H1 (cell line): ENCODE measurements at regions not wholly inside any gene's neighbourhood (a gene's known extent, or its start where the extent isn't known, plus 50 kb on each side); places are given as distances from the start of the nearest gene placed in this dataset.

Source experiments
- CTCF ChIA-PET: fragments of 300-600 bp; sonication (Branson Sonifier 250); formaldehyde crosslinking; loops from one replicate; lab custom pipeline; 2021; ENCODE audit not compliant: partially characterized antibody; lab: Charles Lee
- POLR2A ChIA-PET: fragments of 300-600 bp; sonication (Branson Sonifier 250); formaldehyde crosslinking; loops from one replicate; lab custom pipeline; 2021; ENCODE audit warnings: inconsistent platforms; ENCODE audit not compliant: partially characterized antibody; lab: Charles Lee
- DNase-seq, 2 experiments: peaks; one replicate each; pipeline versions ENCODE4 v3.0.0 to v3.0.0-alpha.2; 2010 to 2022; ENCODE audit warnings: low spot score in 2 of 2, low read depth in 1 of 2, mixed read lengths in 1 of 2
- FAIRE-seq: peaks from 2 replicates; lab custom pipeline; 2011; peaks lifted over from hg19 to GRCh38; lab: Jason Lieb, UNC
- H2AFZ ChIP-seq: 2 replicates; pipeline ENCODE4 v1.8.1; 2012; ENCODE audit warnings: low read length, inconsistent platforms
- H2AK5ac ChIP-seq: 2 replicates; pipeline ENCODE4 v1.6.1; 2013; ENCODE audit warnings: low read depth, low read length
- H2BK120ac ChIP-seq: replicated peaks from 2 replicates; pipeline ENCODE3; 2013; ENCODE audit warnings: low read depth, low read length, inconsistent platforms
- H2BK12ac ChIP-seq: 2 replicates; pipeline ENCODE4 v1.6.1; 2013; ENCODE audit warnings: low read depth, low read length
- H2BK15ac ChIP-seq: 2 replicates; pipeline ENCODE4 v1.6.1; 2013; ENCODE audit warnings: low read length
- H2BK20ac ChIP-seq: 2 replicates; pipeline ENCODE4 v1.6.1; 2013; ENCODE audit warnings: low read length
- H2BK5ac ChIP-seq: 2 replicates; pipeline ENCODE4 v1.6.1; 2013; ENCODE audit warnings: low read depth, low read length
- H3K14ac ChIP-seq: 2 replicates; pipeline ENCODE4 v1.6.1; 2013; ENCODE audit warnings: inconsistent platforms; ENCODE audit not compliant: insufficient read length
- H3K18ac ChIP-seq: 2 replicates; pipeline ENCODE4 v1.6.1; 2013; ENCODE audit warnings: low read length; ENCODE audit errors: extremely low read depth
- H3K23ac ChIP-seq: 2 replicates; pipeline ENCODE4 v1.6.1; 2013; ENCODE audit warnings: inconsistent platforms; ENCODE audit not compliant: insufficient read length
- H3K23me2 ChIP-seq: 2 replicates; pipeline ENCODE4 v1.6.1; 2013; ENCODE audit warnings: low read depth, low read length
- H3K27ac ChIP-seq: 2 replicates; pipeline ENCODE4 v1.6.1; 2011; ENCODE audit warnings: low read depth, low read length, inconsistent platforms
- H3K27me3 ChIP-seq, 4 experiments: replicated peaks in 1 of 4; 1 replicate in 1 of 4; 2 replicates in 3 of 4; pipeline versions ENCODE4 v1.6.1 to v1.8.1; 2011 to 2013; ENCODE audit warnings: low read length in 3 of 4, mild to moderate bottlenecking in 3 of 4, inconsistent platforms in 2 of 4, mixed read lengths in 2 of 4, moderate library complexity in 1 of 4; ENCODE audit not compliant: control insufficient read depth in 3 of 4, insufficient read depth in 3 of 4; ENCODE audit errors: extremely low read depth in 1 of 4
- H3K36me3 ChIP-seq, 4 experiments: 2 replicates each; pipeline versions ENCODE4 v1.6.1 to v1.8.1; 2011 to 2013; ENCODE audit warnings: mild to moderate bottlenecking in 4 of 4, low read length in 3 of 4, moderate library complexity in 2 of 4, control low read depth in 1 of 4, inconsistent platforms in 1 of 4; ENCODE audit not compliant: insufficient read depth in 4 of 4, control insufficient read depth in 2 of 4
- H3K4ac ChIP-seq: replicated peaks from 2 replicates; pipeline ENCODE3; 2013; ENCODE audit warnings: low read length, low read depth, mixed read lengths, inconsistent platforms; ENCODE audit not compliant: insufficient read length
- H3K4me1 ChIP-seq, 4 experiments: replicated peaks in 1 of 4; 1 replicate in 1 of 4; 2 replicates in 3 of 4; pipeline versions ENCODE4 v1.6.1 to v1.8.1; 2011 to 2013; ENCODE audit warnings: low read length in 3 of 4, inconsistent platforms in 2 of 4, mixed read lengths in 1 of 4; ENCODE audit not compliant: insufficient read depth in 4 of 4, control insufficient read depth in 3 of 4
- H3K4me2 ChIP-seq, 2 experiments: 2 replicates each; pipeline versions ENCODE4 v1.6.1 to v1.8.1; 2011 to 2013; ENCODE audit warnings: low read depth in 2 of 2, low read length in 2 of 2, control low read depth in 1 of 2, inconsistent platforms in 1 of 2, mild to moderate bottlenecking in 1 of 2; ENCODE audit not compliant: insufficient read depth in 1 of 2
- H3K4me3 ChIP-seq, 4 experiments: fragments of 200-600, 300-600 bp in 1 of 4; sonication (generic), shearing (Covaris generic), sonication (Bioruptor Twin) in 1 of 4; 2 replicates each; pipeline versions ENCODE4 v1.5.1 to v1.8.1; 2011 to 2016; ENCODE audit warnings: low read length in 4 of 4, low read depth in 3 of 4, control low read depth in 2 of 4, inconsistent platforms in 2 of 4, mild to moderate bottlenecking in 2 of 4, mixed read lengths in 1 of 4, moderate library complexity in 1 of 4; ENCODE audit not compliant: insufficient read depth in 2 of 4; ENCODE audit errors: extremely low read depth in 1 of 4
- H3K56ac ChIP-seq: replicated peaks from 2 replicates; pipeline ENCODE3; 2013; ENCODE audit warnings: low read depth, mild to moderate bottlenecking, mixed read lengths, low read length, inconsistent platforms; ENCODE audit not compliant: insufficient read length
- H3K79me1 ChIP-seq: 2 replicates; pipeline ENCODE4 v1.6.1; 2013; ENCODE audit warnings: low read depth, low read length, control low read depth
- H3K79me2 ChIP-seq, 2 experiments: 2 replicates each; pipeline versions ENCODE4 v1.6.1 to v1.8.1; 2012 to 2013; ENCODE audit warnings: low read length in 2 of 2, mild to moderate bottlenecking in 2 of 2, inconsistent platforms in 1 of 2; ENCODE audit not compliant: insufficient read depth in 2 of 2, control insufficient read depth in 1 of 2
- H3K9ac ChIP-seq, 4 experiments: replicated peaks in 1 of 4; 1 replicate in 1 of 4; 2 replicates in 3 of 4; pipeline versions ENCODE4 v1.6.1 to v1.8.1; 2011 to 2013; ENCODE audit warnings: low read depth in 3 of 4, low read length in 3 of 4, control low read depth in 2 of 4, mild to moderate bottlenecking in 2 of 4, moderate library complexity in 2 of 4, inconsistent platforms in 1 of 4; ENCODE audit errors: extremely low read depth in 1 of 4
- H3K9me3 ChIP-seq, 2 experiments: 2 replicates each; pipeline versions ENCODE4 v1.6.1 to v1.8.1; 2012 to 2013; ENCODE audit warnings: mild to moderate bottlenecking in 2 of 2, moderate library complexity in 2 of 2, control low read depth in 1 of 2, inconsistent platforms in 1 of 2, low read depth in 1 of 2, low read length in 1 of 2, mixed read lengths in 1 of 2; ENCODE audit not compliant: insufficient read depth in 2 of 2
- H4K20me1 ChIP-seq, 2 experiments: replicated peaks in 1 of 2; 2 replicates each; pipeline versions ENCODE3 to v1.8.1; 2011 to 2013; ENCODE audit warnings: inconsistent platforms in 2 of 2, low read length in 2 of 2, mild to moderate bottlenecking in 1 of 2; ENCODE audit not compliant: insufficient read depth in 2 of 2, control insufficient read depth in 1 of 2
- H4K5ac ChIP-seq: 2 replicates; pipeline ENCODE4 v1.6.1; 2013; ENCODE audit warnings: low read length, low read depth, mixed read lengths, inconsistent platforms; ENCODE audit not compliant: insufficient read length
- H4K8ac ChIP-seq: 2 replicates; pipeline ENCODE4 v1.8.0; 2013; ENCODE audit warnings: mild to moderate bottlenecking, moderate library complexity, low read length, inconsistent platforms; ENCODE audit not compliant: insufficient read depth; ENCODE audit errors: extremely low read depth
- H4K91ac ChIP-seq: replicated peaks from 2 replicates; pipeline ENCODE3; 2013; ENCODE audit warnings: low read length, mixed read lengths, inconsistent platforms; ENCODE audit not compliant: insufficient read length
- SIRT6 ChIP-seq: IDR thresholded peaks from one replicate; pipeline ENCODE4 v1.7.1; 2012; ENCODE audit warnings: low read length, inconsistent platforms
- USF2 ChIP-seq: IDR thresholded peaks from 2 replicates; pipeline ENCODE4 v1.6.1; 2011; ENCODE audit warnings: low read length, improper control_type of control experiment
- WGBS, 2 experiments: shearing (Covaris generic) in 1 of 2; methylation state at CpG; one replicate each; pipeline versions ENCODE4 v1.1.6 to v1.1.7; 2013 to 2015; ENCODE audit warnings: low lambda C conversion rate in 2 of 2, mixed read lengths in 2 of 2, inconsistent platforms in 1 of 2, low coverage in 1 of 2, missing lambda C conversion rate in 1 of 2; ENCODE audit not compliant: insufficient replicate concordance in 2 of 2, insufficient coverage in 1 of 2, insufficient read length in 1 of 2; ENCODE audit errors: extremely low coverage in 1 of 2, missing lambda C conversion rate in 1 of 2; 5-methylcytosine and 5-hydroxymethylcytosine counted together

GRCh38 chr13:33970746-33971561, 153.0 kb downstream of the RFC3 start:
- H3K18ac ChIP-seq = no peak overlapping the region
- no peaks in the 10 kb centered on the region; a peak in 1 of 4 replicates for H3K9me3 ChIP-seq
- no peak overlapping the region for H2BK120ac ChIP-seq
- H3K36me3 ChIP-seq = no peaks in the 10 kb centered on the region
- no peak overlapping the region for H3K56ac ChIP-seq
- no peak overlapping the region for H2BK20ac ChIP-seq
- H3K23ac ChIP-seq = no peak overlapping the region
- H2AFZ ChIP-seq = no peak overlapping the region
- no peak overlapping the region for H3K27ac ChIP-seq
- WGBS, 2 experiments = 92% methylated on average over 4 of the region's 4 CpGs; no CpG with 5 or more reads in 1 of the 2 experiments
- H2BK15ac ChIP-seq = no peak overlapping the region
- H4K8ac ChIP-seq = no peak overlapping the region
- DNase-seq (no peak), FAIRE-seq (no peak)
- CTCF ChIA-PET = no interaction called here
- H3K79me1 ChIP-seq = no peaks in the 10 kb centered on the region
- no peaks in the 10 kb centered on the region for H3K27me3 ChIP-seq
- no peak overlapping the region for H4K5ac ChIP-seq
- H3K79me2 ChIP-seq = no peaks in the 10 kb centered on the region
- POLR2A ChIA-PET = no interaction called here
- H3K14ac ChIP-seq = no peak overlapping the region
- H3K4me2 ChIP-seq = no peak overlapping the region
- no peak overlapping the region for H3K4me3 ChIP-seq
- no peak overlapping the region for H3K9ac ChIP-seq
- no peak overlapping the region for H2AK5ac ChIP-seq
- no peak for TF ChIP-seq USF2
- TF ChIP-seq SIRT6 = no peak
- H2BK5ac ChIP-seq = no peak overlapping the region
- H3K23me2 ChIP-seq = no peaks in the 10 kb centered on the region
- H3K4me1 ChIP-seq = no peaks in the 10 kb centered on the region
- H3K4ac ChIP-seq = no peak overlapping the region
- no peak overlapping the region for H2BK12ac ChIP-seq
- H4K91ac ChIP-seq = no peak overlapping the region
- no peaks in the 10 kb centered on the region for H4K20me1 ChIP-seq
